Mononuclear cell (primary cell): ENCODE measurements at regions not wholly inside any gene's neighbourhood (a gene's known extent, or its start where the extent isn't known, plus 50 kb on each side); places are given as distances from the start of the nearest gene placed in this dataset.

Experiments
- H3K27me3 ChIP-seq: 2 replicates; pipeline ENCODE4 v1.6.0; 2011; ENCODE audit warnings: low read length, control low read depth; ENCODE audit not compliant: insufficient read depth
- H3K4me1 ChIP-seq: 2 replicates; pipeline ENCODE4 v1.5.1; 2011; ENCODE audit warnings: mild to moderate bottlenecking, low read length, control low read depth; ENCODE audit not compliant: insufficient read depth
- H3K4me3 ChIP-seq: 2 replicates; pipeline ENCODE4 v1.5.1; 2011; ENCODE audit warnings: mild to moderate bottlenecking, low read length, moderate library complexity
- H3K9me3 ChIP-seq: 2 replicates; pipeline ENCODE4 v1.5.1; 2011; ENCODE audit warnings: low read depth, mild to moderate bottlenecking, control low read depth, low read length

GRCh38 chr5:135220394-135221186 is 178.4 kb downstream of the MACROH2A1 start:
- Histone ChIP-seq H3K27me3 (no peaks in the 10 kb centered on the region), H3K4me3 (no peak overlapping the region), H3K4me1 (peaks cover 30% of the 10 kb centered on the region), H3K9me3 (no peaks in the 10 kb centered on the region)

GRCh38 chr5:135219868-135220267 is 179.2 kb downstream of the MACROH2A1 start:
- H3K4me1 ChIP-seq = peaks cover 30% of the 10 kb centered on the region
- H3K4me3 ChIP-seq = no peak overlapping the region
- no peaks in the 10 kb centered on the region for H3K27me3 ChIP-seq
- no peaks in the 10 kb centered on the region for H3K9me3 ChIP-seq

GRCh38 chr5:135218790-135219568 is 180.1 kb downstream of the MACROH2A1 start:
- Histone ChIP-seq H3K4me3 (no peak overlapping the region), H3K9me3 (no peaks in the 10 kb centered on the region), H3K4me1 (peaks cover 25% of the 10 kb centered on the region), H3K27me3 (no peaks in the 10 kb centered on the region)

GRCh38 chr5:135218486-135218755 is 180.6 kb downstream of the MACROH2A1 start:
- H3K27me3 ChIP-seq = no peaks in the 10 kb centered on the region
- peaks cover 19% of the 10 kb centered on the region for H3K4me1 ChIP-seq
- no peak overlapping the region for H3K4me3 ChIP-seq
- no peaks in the 10 kb centered on the region for H3K9me3 ChIP-seq

GRCh38 chr5:135217669-135218485 is 181.2 kb downstream of the MACROH2A1 start:
- Histone ChIP-seq H3K4me1 (peaks cover 17% of the 10 kb centered on the region), H3K4me3 (no peak overlapping the region), H3K27me3 (no peaks in the 10 kb centered on the region), H3K9me3 (no peaks in the 10 kb centered on the region)

- H3K27me3 ChIP-seq = no peaks in the 10 kb centered on the region
- H3K4me1 ChIP-seq = peaks cover 17% of the 10 kb centered on the region
- no peak overlapping the region for H3K4me3 ChIP-seq
- no peaks in the 10 kb centered on the region for H3K9me3 ChIP-seq
Observed at GRCh38 chr5:135216471-135217343, 182.3 kb downstream of the MACROH2A1 start.

GRCh38 chr5:135215617-135216470 is 181.8 kb upstream of the PITX1 start:
- Histone ChIP-seq H3K4me3 (no peak overlapping the region), H3K9me3 (no peaks in the 10 kb centered on the region), H3K4me1 (peaks cover 20% of the 10 kb centered on the region), H3K27me3 (no peaks in the 10 kb centered on the region)

GRCh38 chr5:135214897-135215616 is 181.0 kb upstream of the PITX1 start:
- H3K27me3 ChIP-seq = no peaks in the 10 kb centered on the region
- H3K4me1 ChIP-seq = peaks cover 20% of the 10 kb centered on the region
- H3K9me3 ChIP-seq = no peaks in the 10 kb centered on the region
- H3K4me3 ChIP-seq = no peak overlapping the region

GRCh38 chr5:135213466-135214239 is 179.6 kb upstream of the PITX1 start:
- Histone ChIP-seq H3K4me1 (peaks cover 20% of the 10 kb centered on the region), H3K27me3 (no peaks in the 10 kb centered on the region), H3K4me3 (no peak overlapping the region), H3K9me3 (no peaks in the 10 kb centered on the region)

GRCh38 chr5:135213027-135213386 is 179.0 kb upstream of the PITX1 start:
- Histone ChIP-seq H3K4me3 (no peak overlapping the region), H3K27me3 (no peaks in the 10 kb centered on the region), H3K9me3 (no peaks in the 10 kb centered on the region), H3K4me1 (peaks cover 20% of the 10 kb centered on the region)

- Histone ChIP-seq H3K4me3 (no peak overlapping the region), H3K27me3 (no peaks in the 10 kb centered on the region), H3K9me3 (no peaks in the 10 kb centered on the region), H3K4me1 (peaks cover 20% of the 10 kb centered on the region)
Observed at GRCh38 chr5:135212361-135213026, 178.5 kb upstream of the PITX1 start.

GRCh38 chr5:135211791-135212190 is 177.8 kb upstream of the PITX1 start:
- no peaks in the 10 kb centered on the region for H3K9me3 ChIP-seq
- peaks cover 20% of the 10 kb centered on the region for H3K4me1 ChIP-seq
- H3K27me3 ChIP-seq = no peaks in the 10 kb centered on the region
- no peak overlapping the region for H3K4me3 ChIP-seq
